Colonic mucosa (tissue), 4 donors: ENCODE measurements at regions not wholly inside any gene's neighbourhood (a gene's known extent, or its start where the extent isn't known, plus 50 kb on each side); places are given as distances from the start of the nearest gene placed in this dataset.

Source experiments
- DNase-seq: peaks from one replicate; pipeline ENCODE4 v3.0.0-alpha.2; 2020
- H3K27ac ChIP-seq: fragments of 200-600 bp; one replicate; pipeline ENCODE4 v1.8.0; 2021
- H3K27me3 ChIP-seq: fragments of 200-600 bp; one replicate; pipeline ENCODE4 v1.8.0; 2021
- H3K36me3 ChIP-seq: fragments of 200-600 bp; one replicate; pipeline ENCODE4 v1.8.0; 2021
- H3K4me1 ChIP-seq: fragments of 200-600 bp; one replicate; pipeline ENCODE4 v1.8.0; 2021; ENCODE audit warnings: mild to moderate bottlenecking
- H3K4me3 ChIP-seq: fragments of 200-600 bp; one replicate; pipeline ENCODE4 v1.8.0; 2021
- H3K9ac ChIP-seq, 2 donors: one replicate each; pipeline ENCODE4 v1.7.0; 2013; ENCODE audit warnings: control low read depth in 2 of 2, low read depth in 2 of 2, low read length in 2 of 2
- H3K9me3 ChIP-seq: fragments of 200-600 bp; one replicate; pipeline ENCODE4 v1.8.0; 2021
- CTCF ChIP-seq: fragments of 200-600 bp; IDR thresholded peaks from one replicate; pipeline ENCODE4 v1.8.0; 2022; ENCODE audit warnings: antibody characterized with exemption, mild to moderate bottlenecking
- intact Hi-C: fragments of 100-400 bp; cut with DNase I; formaldehyde crosslinking; loops from one replicate; pipeline ENCODE4 v1.14.1; 2022
- donor health status: healthy.
- donor health status: DM: no; HTN: no; CAD: no.
- donor health status: DM: no; HTN: no; CAD: no.

- Histone ChIP-seq H3K9ac (no peak overlapping the region), H3K4me1 (no peaks in the 10 kb centered on the region), H3K27me3 (peaks cover 4% of the 10 kb centered on the region), H3K36me3 (no peaks in the 10 kb centered on the region), H3K4me3 (no peak overlapping the region), H3K9me3 (no peaks in the 10 kb centered on the region), H3K27ac (no peak overlapping the region)
- no peak for TF ChIP-seq CTCF
- DNase-seq = no peak
- intact Hi-C loops = no loop called here
Measured at GRCh38 chr9:89234205-89235067, 55.8 kb upstream of the SHC3 start.

- DNase-seq = no peak
- Histone ChIP-seq H3K4me3 (no peak overlapping the region), H3K9me3 (no peaks in the 10 kb centered on the region)
Measured at GRCh38 chr9:89236955-89237573, 58.4 kb upstream of the SHC3 start.

GRCh38 chr9:89238424-89238823 lies 59.8 kb upstream of the SHC3 start:
- no peak for DNase-seq
- Histone ChIP-seq H3K27me3 (peaks cover 4% of the 10 kb centered on the region), H3K4me3 (no peak overlapping the region), H3K36me3 (no peaks in the 10 kb centered on the region), H3K9ac (no peak overlapping the region), H3K4me1 (no peaks in the 10 kb centered on the region), H3K27ac (no peak overlapping the region), H3K9me3 (no peaks in the 10 kb centered on the region)
- TF ChIP-seq CTCF = no peak
- intact Hi-C loops = no loop called here

More at GRCh38 chr9:89236955-89237573, 58.4 kb upstream of the SHC3 start:
- TF ChIP-seq CTCF = no peak
- intact Hi-C loops = no loop called here
- no peaks in the 10 kb centered on the region for H3K4me1 ChIP-seq
- H3K27me3 ChIP-seq = peaks cover 4% of the 10 kb centered on the region
- no peak overlapping the region for H3K27ac ChIP-seq
- no peaks in the 10 kb centered on the region for H3K36me3 ChIP-seq
- H3K9ac ChIP-seq = no peak overlapping the region

DNA sequence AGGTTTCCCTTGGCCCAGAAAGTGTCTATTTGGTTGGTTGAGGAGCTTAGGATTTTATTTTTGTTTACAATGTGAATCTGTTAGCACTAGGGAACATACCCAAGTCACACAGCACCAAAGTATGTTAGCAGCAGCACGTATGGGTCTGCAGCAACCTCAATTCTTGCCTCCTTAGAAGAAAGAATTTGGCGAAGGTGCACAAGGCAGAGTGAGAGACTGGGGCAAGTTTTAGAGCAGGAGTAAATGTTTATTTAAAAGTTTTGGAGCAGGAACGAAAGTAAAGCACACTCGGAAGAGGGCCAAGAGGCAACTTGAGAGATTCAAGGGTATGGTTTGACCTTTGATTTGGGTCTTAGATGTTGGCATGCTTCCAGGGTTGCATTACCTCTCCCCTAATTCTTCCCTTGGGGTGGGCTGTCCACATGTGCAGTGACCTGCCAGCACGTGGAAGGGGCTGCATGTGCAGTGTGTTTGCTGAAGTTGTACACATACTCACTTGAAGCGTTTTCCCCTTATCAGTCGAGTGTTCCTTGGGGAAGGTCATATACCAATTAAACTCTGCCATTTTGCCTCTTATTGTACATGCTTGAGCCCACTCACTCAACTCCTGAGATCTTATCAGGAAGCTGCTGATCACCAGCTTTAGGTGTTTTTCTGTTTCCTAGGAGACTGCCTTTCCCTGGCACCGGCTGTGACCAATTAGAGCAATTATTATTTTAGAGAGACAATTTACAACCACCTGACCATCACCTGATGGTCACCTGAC lies 64.9 kb upstream of the SHC3 start:
- H3K36me3 ChIP-seq = no peaks in the 10 kb centered on the region
- no peak for TF ChIP-seq CTCF
- H3K9ac ChIP-seq = no peak overlapping the region
- intact Hi-C loops = loop anchor here (10.0 kb wide), 1 partner anchor 59 kb away; no protein-coding TSS in a partner anchor
- H3K27me3 ChIP-seq = no peaks in the 10 kb centered on the region
- no peaks in the 10 kb centered on the region for H3K4me1 ChIP-seq
- no peak overlapping the region for H3K4me3 ChIP-seq
- DNase-seq = no peak
- H3K27ac ChIP-seq = no peak overlapping the region
- no peaks in the 10 kb centered on the region for H3K9me3 ChIP-seq

DNA sequence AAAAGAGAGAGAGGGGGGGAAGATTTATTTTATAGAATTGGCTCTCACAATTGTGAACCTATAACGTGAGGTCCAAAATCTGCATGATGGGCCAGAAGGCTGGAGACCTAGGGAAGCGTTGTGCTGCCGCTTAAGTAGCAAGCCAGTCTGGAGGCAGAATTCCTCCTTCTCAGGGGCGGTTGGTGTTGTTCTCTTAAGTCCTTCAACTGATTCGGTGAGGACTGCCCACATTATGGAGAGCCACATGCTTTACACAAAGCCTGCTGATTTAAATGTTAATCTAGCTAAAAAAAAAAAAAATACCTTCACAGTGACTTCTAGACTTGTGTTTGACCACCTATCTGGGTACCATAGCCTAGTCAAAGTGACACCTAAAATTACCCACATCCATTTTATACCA lies 64.2 kb upstream of the CKS2 start:
- no peak for DNase-seq
- Histone ChIP-seq H3K36me3 (no peaks in the 10 kb centered on the region), H3K4me3 (no peak overlapping the region), H3K9me3 (no peaks in the 10 kb centered on the region), H3K27ac (peak overlapping the region; percentile 80), H3K27me3 (no peaks in the 10 kb centered on the region), H3K9ac (no peak overlapping the region), H3K4me1 (no peaks in the 10 kb centered on the region)
- TF ChIP-seq CTCF = no peak
- intact Hi-C loops = loop anchor here (10.0 kb wide), 1 partner anchor 62 kb away; no protein-coding TSS in a partner anchor
